Islet of Langerhans (tissue), 1 donor: ENCODE measurements at regions not wholly inside any gene's neighbourhood (a gene's known extent, or its start where the extent isn't known, plus 50 kb on each side); places are given as distances from the start of the nearest gene placed in this dataset.

Experiments used
- FAIRE-seq: peaks from one replicate; lab custom pipeline; 2011; peaks lifted over from hg19 to GRCh38; lab: Jason Lieb, UNC

DNA sequence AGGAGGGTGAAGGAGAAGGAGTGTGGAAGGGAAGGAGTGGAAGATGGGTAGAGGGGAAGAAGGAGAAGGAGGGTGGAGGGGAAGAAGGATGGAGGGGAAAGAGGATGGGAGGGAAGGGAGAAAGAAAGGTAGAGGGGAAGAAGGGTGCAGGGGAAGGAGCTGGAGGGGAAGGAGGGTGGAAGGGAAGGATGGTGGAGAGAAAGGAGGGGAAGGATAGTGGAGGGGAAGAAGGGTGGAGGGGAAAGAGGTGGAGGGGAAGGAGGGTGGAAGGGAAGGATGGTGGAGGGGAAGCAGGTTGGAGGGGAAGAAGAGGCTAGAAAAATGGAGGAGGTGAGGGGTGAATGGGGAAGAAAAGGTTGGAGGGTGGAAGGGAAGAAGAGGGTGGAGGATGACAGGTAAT, 927.9 kb downstream of the UQCRFS1 start:
- FAIRE-seq = no peak

GRCh38 chr19:28284389-28284788, 928.6 kb downstream of the UQCRFS1 start:
- no peak for FAIRE-seq

DNA sequence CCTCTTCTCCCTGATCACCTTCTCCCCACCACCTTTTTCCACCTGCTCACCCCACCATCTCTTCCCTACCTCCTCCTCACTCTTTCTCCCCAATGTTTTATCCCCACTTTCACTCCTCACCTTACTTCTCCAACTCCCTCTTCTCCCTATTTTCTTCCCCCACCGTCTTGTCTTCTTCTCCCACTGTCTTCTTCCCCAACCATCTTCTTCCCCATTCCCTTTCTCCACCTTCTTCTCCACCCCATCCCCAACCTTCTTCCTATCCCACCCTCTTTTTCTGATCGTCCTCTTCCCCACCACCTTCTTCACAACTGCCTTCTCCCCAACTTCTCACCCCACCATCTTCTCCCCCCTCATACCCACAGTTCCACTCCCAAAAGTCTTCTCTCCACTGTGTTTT, 929.4 kb downstream of the UQCRFS1 start:
- no peak for FAIRE-seq

GRCh38 chr19:28281676-28282075, 931.3 kb downstream of the UQCRFS1 start:
- no peak for FAIRE-seq

DNA sequence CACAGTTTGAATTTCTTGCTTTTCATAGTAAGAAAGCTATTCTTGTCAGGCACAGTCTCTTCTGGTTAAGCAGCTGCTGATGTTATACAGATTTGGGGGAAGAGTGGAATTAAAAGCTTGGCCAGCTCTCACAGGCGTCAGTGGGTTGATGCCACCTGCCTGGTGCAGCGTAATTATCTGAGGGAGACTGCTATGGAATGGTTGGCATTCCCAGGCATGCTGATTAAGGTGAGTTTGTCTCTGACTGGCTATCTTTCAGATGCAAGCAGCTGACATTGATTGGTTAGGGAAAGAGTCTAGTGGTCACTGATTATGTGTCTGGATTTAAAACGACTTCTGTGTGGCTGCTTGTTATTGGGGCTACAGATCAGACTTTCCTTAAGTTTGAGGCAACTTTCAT, 948.4 kb downstream of the UQCRFS1 start:
- FAIRE-seq = no peak

- no peak for FAIRE-seq
These were observed 954.1 kb downstream of the UQCRFS1 start for GRCh38 chr19:28258829-28259228.

DNA sequence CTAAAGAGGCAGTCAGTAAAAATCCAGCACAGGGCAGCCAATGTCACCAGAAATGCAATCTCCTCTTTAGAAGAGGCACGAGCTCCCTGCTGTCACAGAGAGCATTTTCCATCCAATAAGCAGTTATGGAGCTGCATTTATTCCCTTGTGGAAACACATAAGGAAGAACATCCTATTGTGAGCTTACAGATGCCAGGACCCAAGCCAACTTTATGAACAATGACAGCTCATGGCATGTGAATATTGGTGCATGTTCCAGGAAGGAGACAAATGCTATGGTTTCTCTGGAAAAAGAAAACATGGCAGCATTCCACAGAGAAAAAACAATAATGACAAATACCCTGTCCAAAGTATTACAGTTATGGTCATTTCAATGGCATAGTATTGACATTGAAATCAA, 955.6 kb downstream of the UQCRFS1 start:
- no peak for FAIRE-seq

GRCh38 chr19:28247243-28247642, 965.7 kb downstream of the UQCRFS1 start:
- FAIRE-seq = no peak

DNA sequence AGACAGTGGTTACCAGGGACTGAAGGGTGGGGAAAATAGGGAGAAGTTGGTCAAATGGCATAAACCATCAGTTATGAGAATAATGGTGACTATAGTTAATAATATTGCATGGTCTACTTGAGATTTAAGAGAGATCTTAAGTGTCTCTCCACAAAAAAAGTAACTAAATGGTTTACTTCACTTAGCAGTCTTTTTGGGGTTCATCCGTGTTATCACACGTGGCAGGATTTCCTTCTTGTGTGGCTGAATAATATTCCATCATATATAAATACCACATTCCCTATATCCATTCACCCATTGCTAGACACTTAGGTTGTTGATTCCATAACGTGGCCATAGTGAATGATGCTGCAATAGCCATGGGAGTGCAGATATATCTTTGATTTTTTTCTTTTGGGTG, 967.0 kb downstream of the UQCRFS1 start:
- FAIRE-seq = no peak

DNA sequence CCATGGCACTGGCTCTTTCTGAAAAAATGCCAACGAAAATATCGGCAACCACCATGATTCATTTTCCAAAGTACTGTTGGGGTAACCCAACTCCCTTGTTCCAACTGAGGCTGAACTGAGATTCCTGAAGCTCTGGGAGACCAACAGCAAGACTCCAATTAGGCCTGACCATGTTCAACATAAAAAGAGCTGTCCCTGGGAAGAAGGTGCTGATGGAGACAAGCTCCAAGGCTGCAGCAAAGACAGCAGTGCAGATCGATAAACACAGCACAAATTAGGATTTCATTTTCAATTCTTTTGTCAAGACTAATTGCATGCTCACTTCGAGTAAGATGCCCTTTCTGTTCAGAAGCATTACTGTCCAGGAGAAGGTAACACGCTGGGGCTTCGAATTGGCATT, 968.0 kb downstream of the UQCRFS1 start:
- FAIRE-seq = no peak

- no peak for FAIRE-seq
These were observed 970.5 kb downstream of the UQCRFS1 start for GRCh38 chr19:28242317-28242927.

GRCh38 chr19:28239270-28239669, 973.7 kb downstream of the UQCRFS1 start:
- no peak for FAIRE-seq

GRCh38 chr19:28238270-28238820, 974.6 kb downstream of the UQCRFS1 start:
- no peak for FAIRE-seq

DNA sequence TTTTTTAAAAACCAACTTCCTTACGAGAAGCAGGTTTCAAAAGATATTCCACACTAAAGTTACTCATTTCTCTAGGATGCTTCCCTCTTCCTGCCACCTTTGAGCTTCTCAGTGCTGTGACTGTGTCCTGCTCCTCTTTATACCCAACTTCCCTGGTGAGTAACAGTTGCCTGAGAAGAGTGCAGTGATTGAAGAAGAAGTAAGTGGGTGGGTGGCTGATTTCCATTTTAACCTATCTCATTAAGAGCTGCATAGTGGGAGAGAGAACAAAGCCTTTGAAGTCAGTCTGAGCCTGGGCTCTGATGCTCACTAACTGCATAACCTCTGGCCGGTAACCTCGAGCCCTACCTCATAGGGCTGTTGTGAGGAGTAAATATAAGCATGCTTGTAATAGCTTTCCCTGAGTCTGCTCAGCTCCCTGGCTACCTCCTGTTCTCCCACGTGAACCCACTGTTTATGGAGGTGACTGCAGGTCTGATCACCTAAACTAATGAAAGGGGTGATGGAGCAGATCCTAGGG, 977.3 kb downstream of the UQCRFS1 start:
- no peak for FAIRE-seq

GRCh38 chr19:28234637-28235036, 978.3 kb downstream of the UQCRFS1 start:
- no peak for FAIRE-seq

DNA sequence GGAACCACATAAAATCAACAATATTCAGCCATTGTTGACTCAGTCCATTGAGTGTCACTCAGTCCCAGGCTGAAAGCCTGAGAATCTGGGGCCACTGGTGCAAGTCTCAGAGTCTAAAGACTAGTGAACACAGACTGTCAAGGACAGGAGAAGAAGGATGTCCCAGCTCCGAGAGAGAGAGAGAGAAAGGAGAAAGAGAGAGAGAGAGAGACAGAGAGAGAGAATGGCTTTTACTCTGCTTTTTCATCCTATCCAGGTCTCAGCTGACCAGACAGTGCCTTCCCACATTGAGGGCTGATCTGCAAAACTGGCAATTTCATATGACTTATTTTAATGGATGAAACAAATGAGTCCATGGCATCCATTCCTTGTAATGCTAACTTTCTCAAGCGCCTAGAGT, 984.1 kb downstream of the UQCRFS1 start:
- no peak for FAIRE-seq

GRCh38 chr19:28224441-28224840, 988.5 kb downstream of the UQCRFS1 start:
- no peak for FAIRE-seq

GRCh38 chr19:28221736-28222135, 991.2 kb downstream of the UQCRFS1 start:
- no peak for FAIRE-seq

DNA sequence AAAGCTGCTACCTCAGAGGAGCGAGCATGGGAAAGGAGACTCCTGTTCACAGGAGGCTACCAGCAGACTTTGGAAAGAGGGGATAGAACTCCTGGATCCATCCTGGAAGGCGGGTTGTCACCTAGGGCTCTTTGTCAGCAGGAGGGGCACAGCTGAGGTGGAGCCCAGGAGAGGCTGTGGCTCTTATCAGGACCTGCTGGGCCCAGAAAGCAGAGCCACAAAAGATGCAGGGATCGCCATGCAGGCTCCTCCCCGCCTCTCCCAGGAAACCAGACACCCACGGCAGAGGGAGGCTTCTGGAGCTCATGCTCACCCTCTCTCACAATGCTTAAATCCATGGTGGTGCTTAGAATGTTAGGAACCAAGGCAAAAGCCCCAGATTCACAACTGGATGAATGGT, 994.2 kb downstream of the UQCRFS1 start:
- no peak for FAIRE-seq

DNA sequence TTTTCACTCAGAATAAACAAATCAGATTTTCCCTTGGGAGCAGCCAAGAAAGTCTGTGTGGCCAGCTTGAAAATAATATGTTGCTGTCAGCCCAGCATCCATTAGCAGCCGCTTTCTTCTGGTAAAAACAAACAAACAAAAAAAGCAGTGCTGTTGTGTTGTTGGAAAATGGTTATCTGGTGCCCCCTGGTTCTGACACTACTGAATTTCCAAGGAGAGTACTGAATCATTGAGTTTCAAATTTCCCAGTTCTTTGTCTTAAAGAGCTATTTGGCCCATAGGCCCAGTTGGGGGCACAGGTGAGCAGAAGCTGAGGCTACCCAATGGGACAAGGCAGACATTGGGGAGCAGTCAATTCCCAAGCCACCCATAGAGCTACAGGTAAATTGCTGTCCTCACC, 995.9 kb downstream of the UQCRFS1 start:
- no peak for FAIRE-seq

- FAIRE-seq = no peak
These were observed 999.4 kb downstream of the UQCRFS1 start for GRCh38 chr19:28213470-28214082.

- no peak for FAIRE-seq
These were observed 1002.1 kb downstream of the UQCRFS1 start for GRCh38 chr19:28210886-28211285.

- no peak for FAIRE-seq
These were observed 1004.2 kb downstream of the UQCRFS1 start for GRCh38 chr19:28208745-28209144.

DNA sequence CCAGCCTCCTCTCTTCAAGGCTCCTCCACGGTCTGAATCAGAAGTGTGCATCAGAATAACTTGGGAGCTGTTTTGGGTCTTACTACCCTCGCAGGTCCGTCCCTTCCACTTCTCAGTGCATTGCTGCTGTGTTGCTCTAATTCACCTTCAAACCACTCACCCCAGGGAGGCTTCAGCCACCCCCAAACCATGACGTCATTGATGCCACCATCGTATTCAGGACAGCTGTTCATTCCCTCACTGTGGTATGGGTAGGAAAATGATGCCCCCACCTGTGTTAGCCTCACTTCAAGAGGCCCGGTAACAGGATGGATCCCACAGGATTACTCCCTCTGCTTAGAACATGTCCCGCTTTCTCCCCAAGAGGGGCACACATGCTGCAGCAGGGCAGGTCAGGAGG, 1005.7 kb downstream of the UQCRFS1 start:
- no peak for FAIRE-seq
